Activated CD4-positive, alpha-beta T cell treated with anti-CD3 and anti-CD28 coated beads, Interleukin-2, amount 10 ng/mL, durations not matched to agents 24 days and 14 days (primary cell): ENCODE measurements at regions not wholly inside any gene's neighbourhood (a gene's known extent, or its start where the extent isn't known, plus 50 kb on each side); places are given as distances from the start of the nearest gene placed in this dataset.
"Not testable (repeated sequence)": the region's sequence is repeated elsewhere in the genome, so short reads cannot be mapped to it uniquely, and the experiment has no call there.

Experiments
- DNase-seq: peaks from one replicate; pipeline ENCODE4 v3.0.0; 2022
- H3K27ac Mint-ChIP-seq: one replicate; pipeline ENCODE4 v1.8.0; 2022; ENCODE audit warnings: mild to moderate bottlenecking, mixed read lengths
- H3K27me3 Mint-ChIP-seq: one replicate; pipeline ENCODE4 v1.8.0; 2022; ENCODE audit warnings: mixed read lengths
- H3K36me3 Mint-ChIP-seq: one replicate; pipeline ENCODE4 v1.8.0; 2022; ENCODE audit warnings: low read depth, mild to moderate bottlenecking, mixed read lengths
- H3K4me1 Mint-ChIP-seq: one replicate; pipeline ENCODE4 v1.8.0; 2021; ENCODE audit warnings: mixed read lengths
- H3K4me3 Mint-ChIP-seq: one replicate; pipeline ENCODE4 v1.8.0; 2022; ENCODE audit warnings: mild to moderate bottlenecking, moderate library complexity, mixed read lengths
- H3K9me3 Mint-ChIP-seq: one replicate; pipeline ENCODE4 v1.8.0; 2021; ENCODE audit warnings: mixed read lengths
- intact Hi-C: fragments of 100-400 bp; cut with micrococcal nuclease; formaldehyde crosslinking; loops from one replicate; pipeline ENCODE4 v1.15.1; 2023

DNA sequence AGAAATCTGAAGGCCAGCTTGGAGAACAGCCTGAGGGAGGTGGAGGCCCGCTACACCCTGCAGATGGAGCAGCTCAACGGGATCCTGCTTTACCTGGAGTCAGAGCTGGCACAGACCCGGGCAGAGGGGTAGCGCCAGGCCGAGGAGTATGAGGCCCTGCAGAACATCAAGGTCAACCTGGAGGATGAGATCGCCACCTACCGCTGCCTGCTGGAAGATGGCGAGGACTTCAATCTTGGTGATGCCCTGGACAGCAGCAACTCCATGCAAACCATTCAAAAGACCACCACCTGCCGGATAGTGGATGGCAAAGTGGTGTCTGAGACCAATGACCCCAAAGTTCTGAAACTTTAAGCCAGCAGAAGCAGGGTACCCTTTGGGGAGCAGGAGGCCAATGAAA lies 318.4 kb downstream of the ZFHX3 start:
- H3K36me3 Mint-ChIP-seq, H3K9me3 Mint-ChIP-seq, DNase-seq, H3K27me3 Mint-ChIP-seq, H3K27ac Mint-ChIP-seq, H3K4me3 Mint-ChIP-seq, H3K4me1 Mint-ChIP-seq, intact Hi-C loops: not testable (repeated sequence)

DNA sequence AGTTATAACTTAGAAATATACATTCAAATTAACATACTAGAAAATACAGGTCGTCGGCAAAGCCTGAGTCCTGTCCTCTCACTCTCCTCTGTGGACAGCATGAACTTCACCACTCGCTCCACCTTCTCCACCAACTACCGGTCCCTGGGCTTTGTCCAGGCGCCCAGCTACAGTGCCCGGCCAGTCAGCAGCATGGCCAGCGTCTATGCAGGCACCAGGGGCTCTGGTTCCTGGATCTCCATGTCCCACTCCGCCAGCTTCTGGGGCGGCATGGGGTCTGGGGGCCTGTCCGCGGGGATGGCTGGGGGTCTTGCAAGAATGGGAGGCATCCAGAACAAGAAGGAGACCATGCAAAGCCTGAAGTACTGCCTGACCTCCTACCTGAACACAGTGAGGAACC lies 319.4 kb downstream of the ZFHX3 start:
- Mint-ChIP-seq H3K4me3 (no peak overlapping the region), H3K9me3 (peaks cover 2% of the 10 kb centered on the region), H3K4me1 (no peaks in the 10 kb centered on the region), H3K27me3 (no peaks in the 10 kb centered on the region), H3K27ac (no peak overlapping the region), H3K36me3 (no peaks in the 10 kb centered on the region)
- DNase-seq, result no peak
- intact Hi-C loops, result no loop called here

DNA sequence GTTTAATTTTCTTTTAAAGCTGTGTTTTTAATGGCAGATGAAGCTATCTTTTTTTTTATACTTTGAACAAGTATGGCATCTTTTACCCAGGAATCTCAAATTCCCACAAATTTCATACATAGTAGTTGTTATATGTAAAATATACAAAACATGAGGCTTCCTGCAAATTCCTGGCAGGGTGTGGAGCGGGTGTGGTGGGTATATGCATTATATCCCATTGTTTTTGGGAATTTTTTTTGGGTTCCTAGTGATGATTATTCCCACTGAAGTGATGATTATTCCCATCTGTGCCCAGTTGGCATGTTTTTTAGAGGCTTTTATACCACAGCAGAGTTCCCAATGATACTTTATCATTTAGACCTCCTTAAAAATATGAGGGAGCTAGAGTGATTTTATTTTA lies 320.4 kb downstream of the ZFHX3 start:
- no peaks in the 10 kb centered on the region for H3K36me3 Mint-ChIP-seq
- H3K27ac Mint-ChIP-seq, result no peak overlapping the region
- no peaks in the 10 kb centered on the region for H3K27me3 Mint-ChIP-seq
- intact Hi-C loops, result no loop called here
- no peaks in the 10 kb centered on the region for H3K4me1 Mint-ChIP-seq
- H3K4me3 Mint-ChIP-seq, result no peak overlapping the region
- no peak for DNase-seq
- no peaks in the 10 kb centered on the region for H3K9me3 Mint-ChIP-seq

DNA sequence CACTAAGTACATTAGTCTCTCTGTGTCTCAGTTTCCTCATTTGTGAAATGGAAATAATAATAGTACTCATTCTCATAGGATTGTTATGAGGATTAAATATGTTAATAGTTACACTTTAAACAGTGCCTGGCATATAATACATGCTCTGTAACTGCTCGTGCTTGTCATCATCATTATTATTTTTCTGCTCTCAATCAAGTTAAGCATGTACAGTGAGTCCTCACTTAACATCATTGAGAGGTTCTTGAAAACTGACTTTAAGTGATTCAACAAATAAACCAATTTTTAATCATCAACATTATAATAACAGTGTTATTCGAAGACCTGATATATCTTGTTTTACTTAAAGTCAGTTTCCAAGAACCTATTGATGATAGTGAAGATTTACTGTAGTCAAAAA lies 322.3 kb downstream of the ZFHX3 start:
- Mint-ChIP-seq H3K4me1 (no peaks in the 10 kb centered on the region), H3K36me3 (no peaks in the 10 kb centered on the region), H3K4me3 (no peak overlapping the region), H3K27ac (no peak overlapping the region), H3K27me3 (no peaks in the 10 kb centered on the region), H3K9me3 (no peaks in the 10 kb centered on the region)
- DNase-seq, result no peak
- intact Hi-C loops, result no loop called here

DNA sequence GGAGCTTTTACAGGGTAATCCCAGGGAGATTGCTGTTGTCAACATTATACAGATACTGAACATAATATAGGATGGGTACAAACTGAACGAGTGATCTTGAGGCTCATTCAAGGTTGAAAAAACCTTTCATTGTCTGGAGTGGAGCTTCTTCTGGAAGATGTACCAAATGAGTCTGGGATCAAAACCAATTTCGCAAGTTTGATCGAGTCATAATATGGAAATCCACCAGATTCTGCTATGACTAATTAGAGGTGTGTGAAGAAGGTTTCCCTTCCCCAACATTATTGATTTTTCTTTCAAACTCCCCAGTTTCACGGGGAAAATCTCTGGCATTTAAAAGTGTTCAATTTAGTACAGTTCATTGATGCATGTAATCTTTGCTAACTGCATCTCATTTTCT lies 324.1 kb downstream of the ZFHX3 start:
- H3K4me3 Mint-ChIP-seq, result no peak overlapping the region
- H3K9me3 Mint-ChIP-seq, result no peaks in the 10 kb centered on the region
- intact Hi-C loops, result no loop called here
- no peaks in the 10 kb centered on the region for H3K27me3 Mint-ChIP-seq
- DNase-seq, result no peak
- no peaks in the 10 kb centered on the region for H3K4me1 Mint-ChIP-seq
- no peak overlapping the region for H3K27ac Mint-ChIP-seq
- H3K36me3 Mint-ChIP-seq, result no peaks in the 10 kb centered on the region

DNA sequence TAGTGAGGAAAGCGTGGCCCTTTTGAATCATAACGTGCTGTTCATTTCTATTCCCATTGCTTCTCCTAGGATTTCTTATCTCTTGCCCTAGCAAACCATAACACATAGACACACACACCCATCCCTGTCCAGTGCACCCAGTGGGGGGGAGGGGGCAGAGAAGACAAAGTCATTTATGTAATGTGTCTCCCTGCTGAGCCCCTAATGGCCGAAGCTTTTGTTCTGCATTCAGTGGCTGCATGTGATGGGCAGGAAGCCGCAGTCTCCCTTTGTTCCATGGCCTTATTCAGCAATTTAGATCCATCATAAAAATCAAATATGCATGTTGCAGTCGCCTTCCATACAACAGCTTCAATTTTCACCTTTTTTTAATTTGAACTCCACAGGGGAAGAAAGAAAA lies 325.4 kb downstream of the ZFHX3 start:
- H3K27me3 Mint-ChIP-seq, result no peaks in the 10 kb centered on the region
- intact Hi-C loops, result no loop called here
- H3K4me1 Mint-ChIP-seq, result no peaks in the 10 kb centered on the region
- H3K4me3 Mint-ChIP-seq, result no peak overlapping the region
- no peaks in the 10 kb centered on the region for H3K9me3 Mint-ChIP-seq
- no peaks in the 10 kb centered on the region for H3K36me3 Mint-ChIP-seq
- H3K27ac Mint-ChIP-seq, result no peak overlapping the region
- no peak for DNase-seq

DNA sequence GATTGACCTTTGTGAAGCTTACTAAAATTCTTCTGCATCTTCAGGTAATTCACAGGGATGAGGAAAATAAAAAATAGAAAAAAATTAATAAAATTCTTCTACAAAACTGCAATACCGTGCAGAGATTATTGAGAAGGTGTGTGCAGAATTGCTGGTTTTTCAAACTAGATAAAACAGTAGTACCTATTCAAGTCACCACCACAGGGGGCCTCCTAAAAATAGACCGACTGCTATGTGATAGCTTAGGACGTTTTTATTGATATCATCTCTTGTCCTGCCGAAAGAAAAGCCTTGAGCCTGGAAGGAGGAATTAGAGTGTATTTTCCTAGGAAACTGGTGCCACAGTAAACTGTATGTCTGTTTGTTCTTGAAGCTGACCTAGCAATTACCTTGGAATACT lies 325.9 kb downstream of the ZFHX3 start:
- Mint-ChIP-seq H3K4me3 (no peak overlapping the region), H3K27me3 (no peaks in the 10 kb centered on the region), H3K36me3 (no peaks in the 10 kb centered on the region), H3K9me3 (no peaks in the 10 kb centered on the region), H3K27ac (no peak overlapping the region), H3K4me1 (no peaks in the 10 kb centered on the region)
- DNase-seq, result no peak
- intact Hi-C loops, result no loop called here

DNA sequence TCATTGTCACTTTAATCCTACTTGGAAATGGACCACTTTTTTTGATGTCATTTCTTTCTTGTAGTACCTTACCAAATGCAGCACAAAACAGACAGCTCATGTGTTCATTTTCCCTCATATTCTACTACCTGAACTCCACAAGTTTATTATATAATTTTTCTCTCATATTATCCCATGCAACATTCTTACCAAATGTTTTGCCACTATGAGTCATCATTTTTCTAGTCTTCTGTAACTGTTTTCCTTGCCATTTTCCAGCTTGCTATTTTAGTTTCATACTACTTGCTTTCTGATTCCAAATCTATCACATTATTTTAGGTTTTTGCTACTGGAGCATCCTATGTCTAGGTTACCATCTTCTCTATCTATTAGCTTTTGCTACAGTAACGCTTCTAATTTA lies 332.7 kb downstream of the ZFHX3 start:
- Mint-ChIP-seq H3K27ac (no peak overlapping the region), H3K27me3 (no peaks in the 10 kb centered on the region), H3K36me3 (no peaks in the 10 kb centered on the region), H3K9me3 (peaks cover 8% of the 10 kb centered on the region), H3K4me1 (no peaks in the 10 kb centered on the region), H3K4me3 (no peak overlapping the region)
- intact Hi-C loops, result no loop called here
- DNase-seq, result no peak

DNA sequence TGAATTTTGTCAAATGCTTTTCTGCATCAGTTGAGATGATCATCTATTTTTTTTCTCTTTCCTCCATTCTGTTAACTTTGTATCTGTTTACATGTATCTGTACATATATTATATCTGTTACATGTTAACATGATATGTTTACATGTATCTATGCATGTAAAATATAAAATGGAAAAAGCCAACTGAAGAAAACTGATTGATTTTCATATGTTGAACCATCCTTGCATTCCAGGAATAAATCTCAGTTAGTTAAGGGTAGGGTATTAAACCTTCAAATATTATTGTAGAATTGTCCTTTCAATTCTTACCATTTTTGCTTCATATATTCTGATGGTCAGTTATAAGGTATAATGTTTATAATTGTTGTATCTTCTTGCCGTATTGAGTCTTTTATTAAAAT lies 336.1 kb downstream of the ZFHX3 start:
- no peaks in the 10 kb centered on the region for H3K4me1 Mint-ChIP-seq
- H3K9me3 Mint-ChIP-seq, result peaks cover 16% of the 10 kb centered on the region
- no peak for DNase-seq
- no peaks in the 10 kb centered on the region for H3K27me3 Mint-ChIP-seq
- no peaks in the 10 kb centered on the region for H3K36me3 Mint-ChIP-seq
- H3K4me3 Mint-ChIP-seq, result no peak overlapping the region
- H3K27ac Mint-ChIP-seq, result no peak overlapping the region
- intact Hi-C loops, result no loop called here

DNA sequence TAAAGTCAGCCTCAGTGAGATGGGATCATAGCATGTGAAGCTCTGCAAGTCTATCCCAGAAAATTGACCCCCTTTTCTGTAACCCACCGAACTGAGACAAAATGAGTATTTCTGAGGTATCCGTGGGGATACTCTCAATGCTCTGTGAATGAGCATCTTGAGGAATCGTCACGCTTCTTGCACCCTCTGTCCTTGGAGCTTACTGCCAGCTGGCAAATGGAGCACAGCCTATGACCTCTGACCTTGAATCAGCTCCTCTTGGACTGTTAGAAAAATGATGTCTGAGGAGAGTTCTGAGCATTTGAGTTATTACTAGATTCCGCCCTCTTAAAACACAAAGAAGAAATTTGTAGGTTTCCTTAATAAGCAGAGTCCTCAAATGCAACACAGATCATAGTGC lies 342.1 kb downstream of the ZFHX3 start:
- Mint-ChIP-seq H3K27me3 (no peaks in the 10 kb centered on the region), H3K36me3 (no peaks in the 10 kb centered on the region), H3K27ac (no peak overlapping the region), H3K4me3 (no peak overlapping the region), H3K4me1 (no peaks in the 10 kb centered on the region), H3K9me3 (peaks cover 9% of the 10 kb centered on the region)
- no peak for DNase-seq
- intact Hi-C loops, result no loop called here

DNA sequence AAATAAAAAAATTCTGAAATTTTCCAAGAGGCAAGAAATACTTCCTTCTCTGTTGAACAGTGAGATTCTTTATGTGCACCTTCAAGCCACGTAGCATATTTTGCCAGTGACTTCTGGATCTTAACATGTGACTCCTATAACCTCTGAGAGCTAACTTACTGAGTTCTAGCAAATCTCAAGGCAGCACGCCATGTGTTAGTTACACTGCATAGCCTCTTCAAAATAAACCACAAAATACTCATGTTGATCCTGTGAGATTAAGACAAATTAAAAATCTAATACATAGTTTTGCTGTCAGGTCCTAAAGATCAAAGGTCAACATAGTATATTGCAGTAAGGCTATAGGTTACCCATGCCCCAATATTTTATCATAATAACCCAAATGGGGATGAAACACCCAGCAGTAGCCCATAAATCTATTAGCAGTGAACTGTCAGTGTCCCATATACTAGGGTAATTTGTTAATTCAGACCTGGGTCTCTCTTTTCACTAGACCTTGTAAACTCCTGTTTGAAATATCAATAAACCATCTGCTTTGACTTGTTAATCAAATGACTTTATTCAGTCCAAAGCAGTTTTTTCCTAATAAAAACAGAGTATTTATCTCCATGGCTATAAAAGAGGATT lies 343.1 kb downstream of the ZFHX3 start:
- H3K27ac Mint-ChIP-seq, result no peak overlapping the region
- DNase-seq, result no peak
- H3K9me3 Mint-ChIP-seq, result peaks cover 6% of the 10 kb centered on the region
- intact Hi-C loops, result no loop called here
- H3K36me3 Mint-ChIP-seq, result no peaks in the 10 kb centered on the region
- H3K27me3 Mint-ChIP-seq, result no peaks in the 10 kb centered on the region
- H3K4me1 Mint-ChIP-seq, result no peaks in the 10 kb centered on the region
- no peak overlapping the region for H3K4me3 Mint-ChIP-seq

DNA sequence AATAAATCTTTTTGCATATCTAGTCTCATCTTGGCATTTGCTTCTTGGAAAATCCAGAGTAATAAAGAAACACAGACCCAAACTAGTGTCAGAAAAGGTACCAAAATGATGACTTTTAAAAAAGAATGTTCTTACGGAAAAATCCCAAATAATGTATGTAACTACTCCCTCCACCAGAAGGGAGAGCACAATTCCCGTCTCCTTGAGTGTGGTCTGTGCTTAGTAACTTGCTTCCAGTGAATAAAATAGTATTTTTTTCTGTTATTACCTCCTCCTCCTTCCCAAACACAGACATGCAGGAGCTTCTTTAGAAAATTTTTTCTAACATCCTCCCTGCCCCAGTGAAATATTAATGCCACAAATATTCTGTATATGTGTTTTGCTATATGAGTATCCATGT lies 358.1 kb downstream of the ZFHX3 start:
- no peaks in the 10 kb centered on the region for H3K4me1 Mint-ChIP-seq
- H3K4me3 Mint-ChIP-seq, result no peak overlapping the region
- peaks cover 2% of the 10 kb centered on the region for H3K9me3 Mint-ChIP-seq
- no peaks in the 10 kb centered on the region for H3K36me3 Mint-ChIP-seq
- intact Hi-C loops, result no loop called here
- no peak for DNase-seq
- no peaks in the 10 kb centered on the region for H3K27me3 Mint-ChIP-seq
- no peak overlapping the region for H3K27ac Mint-ChIP-seq

DNA sequence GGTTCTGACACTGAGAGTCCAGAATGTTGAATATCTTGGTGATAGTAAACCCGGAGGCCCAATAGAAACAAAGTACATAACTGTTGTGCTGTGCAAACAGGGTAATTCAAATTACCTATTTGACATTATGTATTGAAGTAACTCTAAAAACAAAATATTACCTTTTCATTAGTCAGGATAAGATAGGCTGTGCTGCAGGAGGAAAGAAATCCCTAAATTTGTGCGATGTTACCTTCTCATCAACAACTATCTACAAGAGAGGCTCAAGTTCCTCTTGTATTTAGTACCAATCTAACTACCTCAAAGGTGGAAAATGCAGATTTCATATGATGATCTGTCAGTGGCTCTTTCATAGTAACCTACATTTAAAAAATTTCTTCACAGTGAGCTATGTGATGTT lies 367.2 kb downstream of the ZFHX3 start:
- H3K36me3 Mint-ChIP-seq, result no peaks in the 10 kb centered on the region
- intact Hi-C loops, result no loop called here
- no peaks in the 10 kb centered on the region for H3K27me3 Mint-ChIP-seq
- H3K4me1 Mint-ChIP-seq, result no peaks in the 10 kb centered on the region
- H3K27ac Mint-ChIP-seq, result no peak overlapping the region
- DNase-seq, result no peak
- H3K9me3 Mint-ChIP-seq, result no peaks in the 10 kb centered on the region
- H3K4me3 Mint-ChIP-seq, result no peak overlapping the region

DNA sequence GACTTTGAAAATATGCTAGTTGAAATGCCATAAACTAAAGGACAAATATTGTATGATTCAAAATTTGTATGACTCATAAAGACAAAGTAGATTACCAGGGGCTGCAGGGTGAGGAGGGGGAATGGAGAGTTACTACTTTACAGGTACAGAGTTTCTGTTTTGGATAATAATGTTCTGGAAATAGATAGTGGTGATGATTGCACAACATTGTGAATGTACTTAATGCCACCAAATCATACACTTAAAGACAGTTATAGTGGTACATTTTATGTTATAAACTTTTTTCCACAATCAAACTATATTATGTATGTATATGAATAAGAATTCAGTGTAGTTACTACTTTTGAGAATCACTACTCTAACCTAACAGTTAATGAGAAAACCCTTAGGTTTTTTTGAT lies 368.1 kb downstream of the ZFHX3 start:
- DNase-seq, result no peak
- no peak overlapping the region for H3K27ac Mint-ChIP-seq
- H3K9me3 Mint-ChIP-seq, result no peaks in the 10 kb centered on the region
- H3K4me3 Mint-ChIP-seq, result no peak overlapping the region
- H3K27me3 Mint-ChIP-seq, result no peaks in the 10 kb centered on the region
- no peaks in the 10 kb centered on the region for H3K36me3 Mint-ChIP-seq
- intact Hi-C loops, result no loop called here
- no peaks in the 10 kb centered on the region for H3K4me1 Mint-ChIP-seq

DNA sequence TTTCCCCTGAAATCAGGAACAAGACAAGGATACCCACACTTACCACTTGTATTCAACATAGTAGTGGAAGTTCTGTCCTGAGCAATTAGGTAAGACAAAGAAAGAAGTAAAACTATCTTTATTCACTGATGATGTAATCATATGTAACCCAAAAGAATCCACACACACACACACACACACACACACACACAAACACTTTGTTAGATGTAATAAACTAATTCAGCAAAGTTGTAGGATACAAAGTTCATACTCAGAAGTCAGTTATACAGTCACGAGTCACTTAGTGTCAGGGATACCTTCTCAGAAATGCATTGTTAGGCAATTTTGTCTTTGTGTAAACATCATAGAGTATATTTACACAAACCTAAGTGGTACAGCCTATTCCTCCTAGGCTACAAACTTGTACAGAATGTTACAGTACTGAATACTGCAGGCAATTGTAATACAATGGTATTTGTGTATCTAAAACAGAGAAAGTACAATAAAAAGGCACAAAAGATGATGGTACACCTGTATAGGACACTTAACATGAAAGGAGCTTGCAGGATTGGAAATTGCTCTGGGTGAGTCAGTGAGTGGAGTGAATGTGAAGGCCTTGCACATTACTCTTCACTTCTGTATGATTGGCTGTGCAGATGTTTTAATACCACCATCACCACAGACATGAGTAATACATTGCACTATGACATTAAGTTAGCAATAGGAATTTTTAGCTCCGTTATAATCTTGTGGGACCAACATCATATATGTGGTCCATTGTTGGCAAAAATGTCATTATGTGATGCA lies 370.1 kb downstream of the ZFHX3 start:
- no peak for DNase-seq
- no peaks in the 10 kb centered on the region for H3K27me3 Mint-ChIP-seq
- no peak overlapping the region for H3K27ac Mint-ChIP-seq
- no peaks in the 10 kb centered on the region for H3K4me1 Mint-ChIP-seq
- no peak overlapping the region for H3K4me3 Mint-ChIP-seq
- H3K9me3 Mint-ChIP-seq, result peaks cover 4% of the 10 kb centered on the region
- H3K36me3 Mint-ChIP-seq, result no peaks in the 10 kb centered on the region
- intact Hi-C loops, result no loop called here
